Skeletal muscle cell (primary cell): ENCODE measurements at regions not wholly inside any gene's neighbourhood (a gene's known extent, or its start where the extent isn't known, plus 50 kb on each side); places are given as distances from the start of the nearest gene placed in this dataset.
"Not testable (repeated sequence)": the region's sequence is repeated elsewhere in the genome, so short reads cannot be mapped to it uniquely, and the experiment has no call there.

ENCODE experiments used
- DNase-seq: peaks from one replicate; pipeline ENCODE4 v3.0.0-alpha.2; 2010; ENCODE audit warnings: low read depth
- H3K4me3 ChIP-seq: 2 replicates; pipeline ENCODE4 v1.5.1; 2011; ENCODE audit warnings: low read depth, mild to moderate bottlenecking, control low read depth, low read length, moderate library complexity

GRCh38 chr4:13998850-13999445, 371.4 kb upstream of the BOD1L1 start:
- no peak for DNase-seq
- no peak overlapping the region for H3K4me3 ChIP-seq

- H3K4me3 ChIP-seq, result no peak overlapping the region
- no peak for DNase-seq
These were observed 372.7 kb upstream of the BOD1L1 start for GRCh38 chr4:14000091-14000814.

GRCh38 chr4:14002331-14002730, 374.8 kb upstream of the BOD1L1 start:
- H3K4me3 ChIP-seq, DNase-seq: not testable (repeated sequence)

- no peak for DNase-seq
- H3K4me3 ChIP-seq, result no peak overlapping the region
These were observed 381.0 kb upstream of the BOD1L1 start for GRCh38 chr4:14008494-14008893.

- no peak overlapping the region for H3K4me3 ChIP-seq
- no peak for DNase-seq
These were observed 390.8 kb upstream of the BOD1L1 start for GRCh38 chr4:14018191-14018853.

GRCh38 chr4:14022456-14022855, 394.9 kb upstream of the BOD1L1 start:
- H3K4me3 ChIP-seq, result no peak overlapping the region
- DNase-seq, result peak; percentile 28

- no peak overlapping the region for H3K4me3 ChIP-seq
- DNase-seq, result no peak
These were observed 395.5 kb upstream of the BOD1L1 start for GRCh38 chr4:14023036-14023435.

- DNase-seq, result no peak
- no peak overlapping the region for H3K4me3 ChIP-seq
These were observed 396.4 kb upstream of the BOD1L1 start for GRCh38 chr4:14023896-14024295.

- no peak for DNase-seq
- H3K4me3 ChIP-seq, result no peak overlapping the region
These were observed 397.6 kb upstream of the BOD1L1 start for GRCh38 chr4:14025111-14025510.

- DNase-seq, result no peak
These were observed 398.4 kb upstream of the BOD1L1 start for GRCh38 chr4:14025891-14026290.

GRCh38 chr4:14028862-14029261, 401.3 kb upstream of the BOD1L1 start:
- peak; percentile 45 for DNase-seq
- H3K4me3 ChIP-seq, result no peak overlapping the region

More at GRCh38 chr4:14025891-14026290, 398.4 kb upstream of the BOD1L1 start:
- no peak overlapping the region for H3K4me3 ChIP-seq

- DNase-seq, result no peak
These were observed 407.6 kb upstream of the BOD1L1 start for GRCh38 chr4:14035076-14035475.

GRCh38 chr4:14043203-14043602, 415.7 kb upstream of the BOD1L1 start:
- H3K4me3 ChIP-seq, result no peak overlapping the region
- DNase-seq, result no peak

More at GRCh38 chr4:14035076-14035475, 407.6 kb upstream of the BOD1L1 start:
- H3K4me3 ChIP-seq, result no peak overlapping the region

GRCh38 chr4:14046642-14047041, 419.1 kb upstream of the BOD1L1 start:
- H3K4me3 ChIP-seq, result no peak overlapping the region
- DNase-seq, result no peak

- no peak for DNase-seq
- no peak overlapping the region for H3K4me3 ChIP-seq
These were observed 420.3 kb upstream of the BOD1L1 start for GRCh38 chr4:14047840-14048239.

- DNase-seq, result no peak
- H3K4me3 ChIP-seq, result no peak overlapping the region
These were observed 422.4 kb upstream of the BOD1L1 start for GRCh38 chr4:14049946-14050345.

GRCh38 chr4:14053291-14053690, 425.8 kb upstream of the BOD1L1 start:
- DNase-seq, result no peak
- H3K4me3 ChIP-seq, result no peak overlapping the region

- no peak overlapping the region for H3K4me3 ChIP-seq
- no peak for DNase-seq
These were observed 426.9 kb upstream of the BOD1L1 start for GRCh38 chr4:14054391-14054790.

- H3K4me3 ChIP-seq, result no peak overlapping the region
- DNase-seq, result peak; percentile 49
These were observed 431.5 kb upstream of the BOD1L1 start for GRCh38 chr4:14059006-14059405.

- no peak for DNase-seq
- no peak overlapping the region for H3K4me3 ChIP-seq
These were observed 437.5 kb upstream of the BOD1L1 start for GRCh38 chr4:14064984-14065383.

- DNase-seq, result no peak
- H3K4me3 ChIP-seq, result no peak overlapping the region
These were observed 437.9 kb upstream of the BOD1L1 start for GRCh38 chr4:14065406-14065805.
